AML-193 (cell line): ENCODE measurements at regions not wholly inside any gene's neighbourhood (a gene's known extent, or its start where the extent isn't known, plus 50 kb on each side); places are given as distances from the start of the nearest gene placed in this dataset.
"Not testable (repeated sequence)": the region's sequence is repeated elsewhere in the genome, so short reads cannot be mapped to it uniquely, and the experiment has no call there.

Experiments used
- DNase-seq, 2 experiments: peaks; one replicate each; lab custom pipeline; 2025; lab: John Stamatoyannopoulos, UW

DNA sequence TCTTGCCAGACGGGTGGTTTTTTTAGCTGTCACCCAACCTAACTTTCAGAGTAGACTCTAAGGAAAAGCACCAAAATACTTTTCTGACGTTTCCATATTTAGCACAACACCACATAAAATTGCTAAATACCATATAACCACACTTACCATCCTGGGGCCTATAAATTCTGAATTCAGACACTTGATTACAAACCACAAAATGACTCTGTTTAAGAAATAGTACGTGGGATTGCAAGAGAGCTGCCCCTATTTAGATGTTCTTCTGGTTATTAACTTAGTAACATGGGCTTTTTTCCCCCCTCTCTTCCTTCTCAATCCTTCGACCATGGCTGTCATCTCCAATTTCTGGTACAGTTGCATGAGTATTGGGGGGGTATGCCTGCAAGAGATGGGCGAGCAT is 287.7 kb downstream of the BMP4 start:
- DNase-seq, result no peak

DNA sequence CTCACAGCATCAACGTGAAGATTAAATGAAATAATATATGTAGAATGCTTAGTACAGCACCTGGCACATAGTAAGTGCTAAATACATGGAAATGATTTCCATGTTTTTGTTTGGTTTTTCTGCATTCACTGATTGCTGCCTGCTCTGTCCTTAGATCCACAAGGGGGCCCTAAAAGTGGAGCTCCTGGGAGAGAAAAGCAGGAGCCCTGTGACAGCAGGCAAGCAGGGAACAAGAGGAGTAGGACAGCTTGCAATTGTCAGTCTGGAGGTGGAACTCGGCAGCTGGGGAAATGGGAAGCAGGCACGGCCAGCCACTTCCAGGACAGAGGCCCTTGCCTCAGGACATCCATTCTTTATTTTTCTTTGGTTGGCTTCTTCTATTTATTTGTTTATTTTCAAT is 292.9 kb downstream of the BMP4 start:
- DNase-seq, result no peak

- no peak for DNase-seq
Measured at GRCh38 chr14:53655080-53655785, 301.4 kb downstream of the BMP4 start.

DNA sequence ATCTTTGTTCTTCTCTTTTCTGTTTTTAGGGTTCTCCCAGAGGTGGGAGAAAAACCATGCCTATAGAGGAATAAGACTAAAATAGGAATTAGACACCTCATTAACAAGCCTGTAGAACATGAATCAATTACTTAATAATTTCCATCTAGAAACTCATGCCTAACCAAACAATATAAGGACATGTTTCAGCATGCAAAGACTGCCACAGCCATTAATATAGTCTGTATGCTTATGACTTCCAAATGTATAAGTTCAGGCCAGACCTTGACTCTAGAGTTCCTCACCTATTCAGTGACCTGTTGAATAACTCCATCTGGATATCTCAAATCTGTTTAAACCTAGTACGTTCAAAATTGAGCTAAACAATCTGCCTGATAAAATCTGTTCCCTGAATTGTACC is 304.6 kb downstream of the BMP4 start:
- no peak for DNase-seq

- no peak for DNase-seq
Measured at GRCh38 chr14:53651096-53651740, 305.4 kb downstream of the BMP4 start.

DNA sequence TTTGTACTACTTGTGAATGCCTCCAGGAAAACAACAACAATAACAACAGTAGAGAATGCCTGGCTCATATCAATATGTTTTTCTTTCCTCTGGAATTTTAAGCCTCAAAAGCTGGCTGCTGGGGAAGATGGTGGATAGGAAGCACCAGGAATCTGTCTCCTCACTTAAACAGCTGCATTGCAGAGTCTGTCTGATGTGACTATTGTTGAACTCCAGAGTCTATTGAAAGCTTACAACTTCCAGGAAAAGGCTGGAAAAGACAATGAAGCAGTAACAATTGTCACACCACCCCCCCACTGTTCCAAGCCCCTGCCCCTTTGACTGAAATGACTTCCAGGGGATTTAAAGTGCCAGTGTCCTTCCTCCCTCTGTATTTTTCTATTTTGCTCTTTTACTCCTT is 309.7 kb downstream of the BMP4 start:
- no peak for DNase-seq

GRCh38 chr14:53640695-53641094 is 315.9 kb downstream of the BMP4 start:
- no peak for DNase-seq

GRCh38 chr14:53638966-53639365 is 317.7 kb downstream of the BMP4 start:
- no peak for DNase-seq

- DNase-seq, result no peak
Measured at GRCh38 chr14:53634793-53635192, 321.8 kb downstream of the BMP4 start.

DNA sequence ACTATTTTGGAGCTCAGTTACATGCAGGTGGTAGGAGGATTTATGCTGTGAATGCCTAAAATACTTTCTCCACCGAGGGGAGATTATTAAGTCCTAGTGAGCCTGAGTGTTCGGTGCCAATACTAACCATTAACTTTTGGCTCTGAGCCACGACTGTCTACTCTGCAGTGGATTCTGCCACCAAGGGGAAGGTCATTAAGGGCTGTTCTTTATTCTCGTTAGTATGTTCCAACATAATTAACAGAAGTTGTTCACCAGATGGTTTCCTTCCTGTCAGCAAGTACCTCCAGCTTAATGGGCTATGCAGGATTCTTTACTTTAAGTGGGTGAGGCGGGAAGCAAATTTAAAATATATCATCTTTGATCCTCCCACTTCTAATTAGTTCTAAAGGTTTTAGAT is 326.3 kb downstream of the BMP4 start:
- no peak for DNase-seq

DNA sequence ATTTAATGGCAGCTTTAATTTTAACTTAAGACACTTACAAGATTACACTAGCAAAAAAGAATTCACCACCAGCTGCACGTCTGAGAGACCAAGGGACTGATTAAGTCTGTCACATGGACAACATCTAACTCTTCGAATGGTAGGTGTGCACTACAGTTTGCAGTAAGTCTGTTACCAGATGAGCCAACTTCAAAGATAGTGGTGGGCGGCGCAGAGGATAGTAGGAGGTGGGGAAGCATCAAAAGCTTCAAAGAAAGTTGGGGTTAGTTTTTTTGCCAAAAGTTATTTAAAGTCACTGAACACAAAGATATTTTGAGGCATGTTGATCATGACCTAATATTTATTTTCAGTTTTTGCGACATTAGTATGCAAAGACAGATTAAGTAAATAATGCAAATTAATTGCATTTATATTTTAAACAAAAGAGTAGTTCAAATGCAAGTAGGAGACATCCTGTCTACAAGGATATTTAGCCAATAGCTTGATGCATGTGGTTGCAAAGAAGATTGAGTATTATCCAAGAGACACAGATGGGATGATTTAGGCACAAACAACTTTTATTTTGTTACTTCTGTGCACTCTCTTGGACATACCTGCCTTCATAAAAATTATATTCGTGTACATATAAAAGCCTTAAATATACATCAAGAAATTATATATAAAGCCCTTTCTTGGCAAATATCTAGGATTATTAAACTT is 327.7 kb downstream of the BMP4 start:
- DNase-seq, result no peak

DNA sequence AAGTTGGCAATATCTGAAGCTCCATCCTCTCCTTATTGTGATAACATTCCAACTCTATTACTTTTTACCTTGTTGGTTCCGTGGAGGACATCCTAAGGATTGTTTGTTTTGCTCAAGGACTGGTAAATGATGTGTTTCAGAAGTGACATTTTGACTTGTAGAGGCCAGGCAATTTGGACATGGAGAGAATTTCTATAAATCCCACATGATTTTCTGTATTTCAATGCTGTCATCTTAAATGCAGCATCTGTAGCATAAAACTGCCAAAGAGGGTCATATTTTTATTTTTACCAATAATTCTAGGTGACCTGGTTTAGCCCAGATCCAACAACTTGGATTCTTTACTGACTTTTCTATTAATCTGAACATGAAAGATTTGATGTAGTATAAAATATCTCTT is 328.4 kb downstream of the BMP4 start:
- DNase-seq, result no peak

DNA sequence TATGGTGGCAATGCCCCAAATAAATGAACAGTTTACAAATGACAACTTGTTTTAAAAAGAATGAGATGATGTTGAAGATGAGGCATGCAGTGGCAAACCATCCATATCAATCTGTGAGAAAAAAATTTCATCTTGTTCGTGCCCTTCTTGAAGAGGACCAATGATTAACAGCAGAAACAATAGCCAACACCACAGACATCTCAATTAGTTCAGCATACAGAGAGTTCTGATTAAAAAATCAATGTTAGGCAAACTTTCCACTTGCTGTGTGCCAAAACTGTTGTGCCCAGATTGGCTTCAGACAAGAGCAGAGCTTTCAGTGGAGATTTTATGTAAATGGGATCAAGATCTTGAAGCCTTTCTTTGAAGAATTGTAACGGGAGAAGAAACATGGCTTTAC is 329.9 kb downstream of the BMP4 start:
- no peak for DNase-seq

- no peak for DNase-seq
Measured at GRCh38 chr14:53622447-53622846, 334.2 kb downstream of the BMP4 start.

DNA sequence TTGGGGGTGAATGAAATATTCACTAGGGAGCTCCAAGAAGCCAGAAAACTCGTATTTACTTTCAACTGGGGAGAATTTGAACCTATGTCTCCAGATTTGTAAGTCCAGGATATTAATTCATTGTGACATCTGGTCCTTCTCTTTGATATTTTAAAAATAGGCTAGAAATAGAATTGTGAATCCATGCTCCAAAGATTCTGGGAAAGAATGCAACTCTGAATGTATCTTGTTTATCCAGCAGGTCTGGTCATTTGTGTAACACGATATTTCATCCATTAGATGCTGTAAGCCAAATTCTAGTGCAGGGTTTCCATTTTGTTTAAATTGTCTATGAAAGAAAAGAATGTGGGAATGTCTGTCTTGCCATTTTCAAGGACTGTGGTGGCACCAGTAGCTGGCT is 334.7 kb downstream of the BMP4 start:
- no peak for DNase-seq

GRCh38 chr14:53621433-53621832 is 335.2 kb downstream of the BMP4 start:
- DNase-seq, result no peak

GRCh38 chr14:53620890-53621289 is 335.7 kb downstream of the BMP4 start:
- no peak for DNase-seq

DNA sequence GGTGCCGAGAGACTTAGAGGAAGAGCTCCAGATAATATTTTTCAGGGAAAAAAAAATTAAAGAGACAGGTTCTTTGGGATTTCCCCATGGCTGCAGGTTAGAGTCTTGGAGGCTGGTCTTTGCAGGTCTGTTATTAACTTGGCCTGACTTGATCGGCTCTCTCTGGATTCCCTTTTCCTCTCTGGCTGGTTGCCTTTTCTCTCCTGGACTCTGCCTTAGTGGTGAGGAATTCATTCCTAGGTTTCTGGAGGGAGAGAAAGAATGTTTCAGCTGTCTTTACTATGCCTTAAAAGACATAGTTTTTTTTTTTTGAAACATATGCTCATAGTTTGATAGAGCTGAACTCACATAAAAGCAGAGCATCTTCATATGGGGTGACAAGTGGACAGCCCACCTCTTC is 336.3 kb downstream of the BMP4 start:
- DNase-seq, result no peak

GRCh38 chr14:53619691-53620231 is 336.9 kb downstream of the BMP4 start:
- DNase-seq, result no peak

DNA sequence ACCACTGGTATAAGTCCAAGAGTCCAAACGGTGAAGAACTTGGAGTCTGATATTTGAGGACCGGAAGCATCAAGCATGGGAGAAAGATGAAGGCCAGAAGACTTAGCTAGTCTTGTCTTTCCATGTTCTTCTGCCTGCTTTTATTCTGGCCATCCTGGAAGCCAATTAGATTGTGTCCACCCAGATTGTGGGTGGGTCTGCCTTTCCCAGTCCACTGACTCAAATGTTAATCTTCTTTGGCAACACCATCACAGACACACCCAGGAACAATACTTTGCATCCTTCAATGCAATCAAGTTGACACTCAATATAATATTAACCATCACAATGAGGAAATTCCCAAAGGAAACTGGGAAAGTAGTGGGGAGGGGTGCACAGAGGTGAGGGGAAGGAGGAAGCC is 340.1 kb downstream of the BMP4 start:
- DNase-seq, result not testable (repeated sequence)

GRCh38 chr14:53615252-53615651 is 341.4 kb downstream of the BMP4 start:
- no peak for DNase-seq

GRCh38 chr14:53613404-53614253 is 343.0 kb downstream of the BMP4 start:
- DNase-seq, result no peak
